ENCODE measurements at regions not wholly inside any gene's neighbourhood (a gene's known extent, or its start where the extent isn't known, plus 50 kb on each side); places are given as distances from the start of the nearest gene placed in this dataset.

DNA sequence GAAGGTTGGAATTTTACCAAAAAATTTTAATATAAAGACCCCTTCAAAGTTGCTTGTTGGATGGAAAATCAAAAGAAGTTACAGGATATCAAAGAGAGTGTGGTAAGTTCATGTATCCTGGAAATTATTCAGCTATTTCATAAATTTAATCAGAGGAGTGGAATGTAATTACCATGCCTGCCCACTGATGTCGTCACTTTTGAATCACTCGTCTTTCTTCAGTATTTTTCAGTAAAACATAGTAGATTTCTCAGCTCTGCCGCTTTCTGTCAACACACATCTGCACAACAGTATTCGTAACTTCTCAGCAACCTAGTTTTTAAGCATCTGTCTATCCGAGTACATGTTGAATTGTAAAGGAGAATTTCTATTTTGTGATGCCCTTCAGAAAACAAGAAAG is 2163.0 kb upstream of the AGA start:
- no peaks in the 10 kb centered on the region for H3K4me1 ChIP-seq (ENCODE audit: insufficient read depth, low read length, poor library complexity, severe bottlenecking)
- H3K4me3 ChIP-seq (ENCODE audit: low read depth, low read length, poor library complexity, severe bottlenecking) = no peak overlapping the region
- H3K27me3 ChIP-seq (replicated peaks; ENCODE audit: insufficient read depth, low read depth, low read length, poor library complexity) = no peaks in the 10 kb centered on the region
- no peaks in the 10 kb centered on the region for H3K36me3 ChIP-seq (ENCODE audit: insufficient read depth, low read length, poor library complexity, severe bottlenecking)
- intact Hi-C loops (cut with micrococcal nuclease; ENCODE audit: unreplicated experiment) = no loop called here
- H3K27ac ChIP-seq (ENCODE audit: low read depth, low read length, poor library complexity, severe bottlenecking) = no peak overlapping the region
- no TSS peak for BruUV-seq (replicated peaks)
- H3K9me3 ChIP-seq (ENCODE audit: low read depth, low read length, poor library complexity, severe bottlenecking) = no peaks in the 10 kb centered on the region
- no peak for DNase-seq (ENCODE audit: low spot score)
- no peak for TF ChIP-seq EZH2 (IDR thresholded peaks at IDR 0.05; ENCODE audit: borderline replicate concordance, low read depth, low read length, poor library complexity, severe bottlenecking)
- TF ChIP-seq, protein P1, sequence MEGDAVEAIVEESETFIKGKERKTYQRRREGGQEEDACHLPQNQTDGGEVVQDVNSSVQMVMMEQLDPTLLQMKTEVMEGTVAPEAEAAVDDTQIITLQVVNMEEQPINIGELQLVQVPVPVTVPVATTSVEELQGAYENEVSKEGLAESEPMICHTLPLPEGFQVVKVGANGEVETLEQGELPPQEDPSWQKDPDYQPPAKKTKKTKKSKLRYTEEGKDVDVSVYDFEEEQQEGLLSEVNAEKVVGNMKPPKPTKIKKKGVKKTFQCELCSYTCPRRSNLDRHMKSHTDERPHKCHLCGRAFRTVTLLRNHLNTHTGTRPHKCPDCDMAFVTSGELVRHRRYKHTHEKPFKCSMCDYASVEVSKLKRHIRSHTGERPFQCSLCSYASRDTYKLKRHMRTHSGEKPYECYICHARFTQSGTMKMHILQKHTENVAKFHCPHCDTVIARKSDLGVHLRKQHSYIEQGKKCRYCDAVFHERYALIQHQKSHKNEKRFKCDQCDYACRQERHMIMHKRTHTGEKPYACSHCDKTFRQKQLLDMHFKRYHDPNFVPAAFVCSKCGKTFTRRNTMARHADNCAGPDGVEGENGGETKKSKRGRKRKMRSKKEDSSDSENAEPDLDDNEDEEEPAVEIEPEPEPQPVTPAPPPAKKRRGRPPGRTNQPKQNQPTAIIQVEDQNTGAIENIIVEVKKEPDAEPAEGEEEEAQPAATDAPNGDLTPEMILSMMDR (conservative IDR thresholded peaks at IDR 0.05; ENCODE audit: low read depth, low read length) = no peak
- ChIA-PET CTCF (no interaction called here), POLR2A (ENCODE audit: low non-redundant PET) (no interaction called here)

DNA sequence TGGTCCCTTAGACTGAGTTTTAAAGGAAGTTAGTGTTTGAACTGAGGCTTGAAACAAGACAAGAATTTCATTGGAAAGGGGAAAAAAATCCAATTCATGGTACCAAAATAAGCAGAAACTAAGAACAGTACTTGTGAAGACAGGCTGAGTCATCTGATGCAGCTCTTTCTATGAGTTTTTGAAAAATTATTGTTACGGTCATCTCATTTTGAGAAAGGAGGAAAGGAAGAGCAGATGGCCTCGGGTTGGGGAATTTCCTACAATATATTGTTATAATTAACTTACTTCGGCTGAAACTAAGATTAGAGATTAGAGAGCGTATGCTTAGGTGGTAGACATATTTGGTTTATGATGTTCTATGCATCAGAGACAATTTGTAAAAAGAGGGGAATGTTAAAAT is 2164.8 kb upstream of the AGA start:
- CTCF ChIA-PET = no interaction called here
- H3K27me3 ChIP-seq (replicated peaks; ENCODE audit: insufficient read depth, low read depth, low read length, poor library complexity) = no peaks in the 10 kb centered on the region

DNA sequence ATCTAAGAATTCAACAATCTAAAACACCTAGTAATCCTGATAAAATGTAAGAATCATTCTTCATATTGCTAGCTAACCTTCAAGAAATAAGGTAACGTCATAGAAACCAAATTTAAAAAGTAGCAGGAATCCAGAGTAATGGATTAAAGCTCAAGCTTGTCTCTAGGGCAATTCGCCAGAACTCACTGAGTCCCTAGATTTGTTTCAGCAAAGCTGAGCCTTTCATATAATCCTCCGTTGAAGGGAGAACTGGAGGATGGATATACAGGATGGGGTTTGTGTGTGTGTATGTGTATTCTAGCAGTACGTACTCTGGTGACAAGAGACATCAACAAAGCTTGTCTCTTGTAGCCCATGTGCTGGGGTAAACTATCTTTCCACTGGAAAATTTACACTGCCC is 2173.5 kb upstream of the AGA start:
- no TSS peak for BruUV-seq (replicated peaks)
- H3K9me3 ChIP-seq (ENCODE audit: low read depth, low read length, poor library complexity, severe bottlenecking) = no peaks in the 10 kb centered on the region
- POLR2A ChIA-PET (ENCODE audit: low non-redundant PET) = no interaction called here
- CTCF ChIA-PET = no interaction called here
- TF ChIP-seq, protein P1 (conservative IDR thresholded peaks at IDR 0.05; ENCODE audit: low read depth, low read length) = no peak
- TF ChIP-seq EZH2 (IDR thresholded peaks at IDR 0.05; ENCODE audit: borderline replicate concordance, low read depth, low read length, poor library complexity, severe bottlenecking) = no peak
- intact Hi-C loops (cut with micrococcal nuclease; ENCODE audit: unreplicated experiment) = no loop called here
- no peaks in the 10 kb centered on the region for H3K27me3 ChIP-seq (replicated peaks; ENCODE audit: insufficient read depth, low read depth, low read length, poor library complexity)
- no peaks in the 10 kb centered on the region for H3K36me3 ChIP-seq (ENCODE audit: insufficient read depth, low read length, poor library complexity, severe bottlenecking)
- no peak overlapping the region for H3K4me3 ChIP-seq (ENCODE audit: low read depth, low read length, poor library complexity, severe bottlenecking)
- H3K27ac ChIP-seq (ENCODE audit: low read depth, low read length, poor library complexity, severe bottlenecking) = no peak overlapping the region
- H3K4me1 ChIP-seq (ENCODE audit: insufficient read depth, low read length, poor library complexity, severe bottlenecking) = no peaks in the 10 kb centered on the region
- DNase-seq (ENCODE audit: low spot score) = no peak

More for the DNA sequence above, 2164.8 kb upstream of the AGA start:
- POLR2A ChIA-PET (ENCODE audit: low non-redundant PET) = no interaction called here
- intact Hi-C loops (cut with micrococcal nuclease; ENCODE audit: unreplicated experiment) = no loop called here
- Histone ChIP-seq H3K4me3 (ENCODE audit: low read depth, low read length, poor library complexity, severe bottlenecking) (no peak overlapping the region), H3K36me3 (ENCODE audit: insufficient read depth, low read length, poor library complexity, severe bottlenecking) (no peaks in the 10 kb centered on the region), H3K9me3 (ENCODE audit: low read depth, low read length, poor library complexity, severe bottlenecking) (no peaks in the 10 kb centered on the region), H3K4me1 (ENCODE audit: insufficient read depth, low read length, poor library complexity, severe bottlenecking) (no peaks in the 10 kb centered on the region), H3K27ac (ENCODE audit: low read depth, low read length, poor library complexity, severe bottlenecking) (no peak overlapping the region)
- TF ChIP-seq EZH2 (IDR thresholded peaks at IDR 0.05; ENCODE audit: borderline replicate concordance, low read depth, low read length, poor library complexity, severe bottlenecking) = no peak
- TF ChIP-seq, protein P1 (conservative IDR thresholded peaks at IDR 0.05; ENCODE audit: low read depth, low read length) = no peak
- no TSS peak for BruUV-seq (replicated peaks)
- no peak for DNase-seq (ENCODE audit: low spot score)
